ENCODE measurements at regions not wholly inside any gene's neighbourhood (a gene's known extent, or its start where the extent isn't known, plus 50 kb on each side); places are given as distances from the start of the nearest gene placed in this dataset.
"Not testable (repeated sequence)": the region's sequence is repeated elsewhere in the genome, so short reads cannot be mapped to it uniquely, and the experiment has no call there.

DNA sequence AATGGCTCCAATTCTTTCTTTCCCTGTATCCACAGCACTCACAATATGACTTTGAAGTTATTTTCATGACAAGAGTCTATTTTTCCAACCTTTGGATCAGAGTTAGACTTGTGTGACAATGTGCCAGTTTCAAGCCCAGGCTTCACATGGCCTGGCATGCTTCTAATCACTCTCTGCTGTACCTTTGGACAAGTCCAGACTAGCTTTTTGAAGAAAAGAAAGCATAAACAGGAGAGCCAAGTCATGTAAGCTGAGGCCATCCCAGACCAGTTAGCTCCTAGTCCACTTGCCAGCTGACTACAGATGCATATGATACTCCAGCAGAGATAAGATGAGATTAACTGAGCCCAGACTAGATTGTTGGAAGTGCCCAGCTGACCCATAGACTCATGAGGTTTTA is 513.6 kb upstream of the C9orf72 start:
- FAIRE-seq (no peak), DNase-seq (ENCODE audit: low spot score) (no peak)

DNA sequence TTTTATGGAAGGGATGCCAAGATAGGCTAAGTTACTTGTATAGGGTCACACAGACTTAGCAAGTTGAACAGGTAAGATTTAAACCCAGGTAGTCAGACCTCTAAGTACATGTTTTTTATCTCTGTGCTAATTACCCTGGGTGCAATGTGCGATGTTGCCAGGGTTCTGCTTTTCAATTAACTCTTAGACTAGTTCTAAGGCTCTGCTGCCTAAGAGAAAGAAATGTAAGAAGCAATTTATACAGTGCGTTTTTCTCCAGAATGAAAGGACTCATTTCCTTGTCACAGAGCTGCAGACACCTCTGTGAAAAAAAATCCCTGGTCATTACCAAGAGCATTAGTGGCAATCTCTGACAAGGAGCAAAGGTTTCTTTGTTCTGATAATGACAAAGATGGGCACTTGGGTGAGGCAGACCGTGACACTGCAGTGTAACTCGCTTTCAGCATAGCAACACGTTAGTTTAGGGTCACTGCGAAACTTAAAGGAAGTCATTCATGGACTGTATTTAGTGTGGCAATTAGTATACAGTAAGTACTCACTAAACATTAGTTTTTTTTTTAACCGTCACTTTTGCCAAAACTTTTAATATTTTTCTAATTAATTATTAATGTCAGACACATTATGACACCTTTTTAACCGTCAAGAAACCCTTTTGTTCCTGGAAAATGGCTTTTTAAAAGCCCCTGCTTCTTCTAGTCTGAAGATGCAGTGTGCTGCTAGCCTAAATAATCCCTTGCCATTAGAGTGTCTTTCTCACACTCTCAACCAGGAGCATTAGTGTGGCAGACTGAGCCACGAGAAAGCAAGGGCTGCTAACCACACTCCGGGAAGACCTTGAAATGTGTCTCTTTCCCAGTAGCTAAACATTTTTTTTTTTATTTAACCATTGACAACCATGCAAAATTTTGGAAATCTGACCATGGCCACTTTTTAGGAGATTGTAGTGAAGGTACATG is 520.0 kb upstream of the C9orf72 start:
- FAIRE-seq (no peak), DNase-seq (ENCODE audit: low spot score) (no peak)

DNA sequence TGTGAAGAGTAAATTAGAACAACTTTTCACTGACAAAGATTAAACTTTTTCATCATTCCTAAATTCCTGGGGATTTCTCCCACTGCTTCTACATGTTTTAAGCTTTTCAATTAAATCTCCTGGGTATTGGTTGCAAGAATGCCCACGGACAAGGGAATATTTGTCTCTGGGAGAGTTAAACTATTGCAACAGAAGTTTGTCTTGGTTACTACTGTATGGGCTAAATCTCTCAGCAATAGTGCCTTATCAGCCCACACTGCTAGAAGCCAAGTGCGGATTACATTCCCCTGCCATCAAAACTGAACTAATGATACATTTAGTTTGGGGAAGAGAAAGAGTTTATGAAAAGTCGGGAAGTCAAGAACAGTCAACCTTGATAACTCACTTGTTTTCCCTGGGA is 528.2 kb upstream of the C9orf72 start:
- DNase-seq (ENCODE audit: low spot score), result no peak
- FAIRE-seq, result no peak

DNA sequence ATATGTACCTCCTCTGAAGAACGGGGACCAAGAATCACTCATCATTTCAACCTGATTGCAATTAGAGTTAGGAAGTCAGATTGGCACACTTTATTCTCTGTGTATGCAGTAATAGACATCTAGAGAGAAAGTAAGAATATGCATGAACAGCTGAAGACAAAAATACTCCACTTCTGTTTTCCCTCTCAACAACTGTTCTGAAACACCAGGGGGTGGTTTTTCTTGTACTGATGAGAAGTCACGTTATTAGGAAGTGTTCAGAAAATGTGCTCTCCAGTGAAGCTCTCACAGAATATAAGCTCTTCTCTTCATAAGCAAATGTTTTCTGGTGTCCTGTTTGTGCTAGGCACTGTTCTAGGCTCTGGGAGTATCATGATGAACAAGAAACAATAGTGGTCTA is 531.7 kb upstream of the C9orf72 start:
- FAIRE-seq (no peak), DNase-seq (ENCODE audit: low spot score) (no peak)

DNA sequence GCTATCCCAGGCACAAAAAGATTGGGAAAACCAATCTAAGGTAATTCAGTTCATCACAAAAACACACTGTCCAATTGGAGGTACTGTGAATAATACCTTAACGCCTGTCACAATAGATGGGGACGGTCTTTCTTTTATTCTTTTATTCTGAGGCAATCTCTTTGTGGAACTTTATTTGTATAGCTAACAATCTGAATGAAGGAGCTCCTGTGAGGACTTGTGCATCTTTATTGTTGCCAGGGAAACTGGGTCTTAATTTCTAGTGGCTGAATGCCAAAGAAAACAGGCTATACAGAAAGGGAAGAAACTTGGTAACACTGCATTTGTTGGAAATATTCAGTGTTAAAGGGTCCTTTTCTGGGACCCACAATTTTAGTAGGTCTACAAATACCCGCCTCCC is 546.9 kb upstream of the C9orf72 start:
- no peak for DNase-seq (ENCODE audit: low spot score)
- FAIRE-seq, result no peak

DNA sequence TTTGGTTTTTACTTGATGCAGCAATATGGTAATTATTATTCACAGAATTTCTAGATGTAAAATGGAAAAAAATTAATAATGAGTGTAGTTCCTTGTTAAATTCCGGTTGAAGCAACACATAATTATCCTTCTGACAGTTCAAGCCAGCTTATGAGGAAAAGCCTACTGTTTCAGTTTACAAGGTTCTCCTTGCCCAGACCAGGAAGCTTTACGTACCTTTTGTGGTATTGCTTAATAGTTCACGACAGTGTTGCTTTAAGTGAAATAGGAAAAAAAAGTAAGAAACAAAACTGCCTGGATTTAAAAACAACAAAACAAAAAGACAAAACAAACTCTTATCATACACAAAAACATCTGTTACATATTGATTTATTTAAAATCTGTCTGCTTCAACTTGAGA is 547.3 kb upstream of the C9orf72 start:
- no peak for DNase-seq (ENCODE audit: low spot score)
- FAIRE-seq, result no peak

DNA sequence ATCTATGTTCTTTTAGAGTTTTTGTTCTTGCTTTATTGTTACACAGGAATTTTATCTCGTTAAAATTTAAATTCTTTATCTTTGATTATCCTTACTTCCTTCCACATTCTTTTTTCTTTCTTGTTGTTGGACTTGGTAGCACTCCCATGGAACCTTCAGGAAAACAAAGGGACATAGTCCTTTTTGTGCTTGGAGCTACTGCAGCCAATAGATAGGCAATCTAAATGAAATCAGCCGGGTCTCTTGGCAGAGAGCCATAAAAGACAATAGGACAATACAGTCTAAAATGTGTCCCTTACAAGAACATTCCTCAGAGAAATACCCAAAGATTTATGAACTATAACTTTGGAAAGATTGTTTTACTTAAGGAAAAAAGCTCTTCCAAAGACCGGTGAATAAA is 548.1 kb upstream of the C9orf72 start:
- FAIRE-seq, result no peak
- no peak for DNase-seq (ENCODE audit: low spot score)

DNA sequence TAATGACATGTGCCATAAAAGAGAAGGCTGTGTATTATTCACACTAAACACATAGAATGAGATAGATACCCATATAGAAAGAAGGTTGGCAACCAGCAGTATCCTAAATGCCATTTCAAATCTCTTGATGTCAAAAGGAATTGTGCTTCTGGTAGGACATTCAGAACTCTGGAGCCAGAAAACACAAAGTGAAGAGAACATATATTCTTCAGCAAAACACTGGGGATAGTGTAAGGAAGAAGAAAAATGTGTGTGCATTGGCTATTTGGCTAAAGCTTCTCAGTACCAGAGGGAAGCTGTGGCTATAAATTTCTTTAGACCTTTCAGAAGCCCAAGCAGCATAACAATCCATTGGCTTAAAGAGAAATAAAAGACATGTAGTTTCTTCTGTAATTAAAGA is 551.6 kb upstream of the C9orf72 start:
- FAIRE-seq, result no peak
- no peak for DNase-seq (ENCODE audit: low spot score)

DNA sequence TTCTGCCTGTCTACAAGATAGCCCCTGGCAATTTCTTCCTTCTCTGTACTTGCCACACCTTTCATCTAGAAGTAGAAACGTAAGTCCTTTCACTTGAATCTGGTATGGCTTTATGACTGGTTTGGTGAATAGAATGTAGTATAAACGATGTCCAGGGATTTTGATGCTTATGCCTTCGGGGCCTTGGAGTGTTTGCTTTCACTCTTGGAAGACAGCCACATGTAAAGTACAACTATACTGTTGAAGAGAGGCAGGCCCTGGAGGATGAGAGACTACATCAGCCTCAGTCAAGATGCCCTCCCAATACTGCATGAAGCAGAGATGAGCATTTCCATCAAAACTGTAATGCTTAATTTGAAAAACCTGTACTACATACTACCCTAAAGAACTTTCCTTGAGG is 553.8 kb upstream of the C9orf72 start:
- FAIRE-seq, result no peak
- DNase-seq (ENCODE audit: low spot score), result no peak

DNA sequence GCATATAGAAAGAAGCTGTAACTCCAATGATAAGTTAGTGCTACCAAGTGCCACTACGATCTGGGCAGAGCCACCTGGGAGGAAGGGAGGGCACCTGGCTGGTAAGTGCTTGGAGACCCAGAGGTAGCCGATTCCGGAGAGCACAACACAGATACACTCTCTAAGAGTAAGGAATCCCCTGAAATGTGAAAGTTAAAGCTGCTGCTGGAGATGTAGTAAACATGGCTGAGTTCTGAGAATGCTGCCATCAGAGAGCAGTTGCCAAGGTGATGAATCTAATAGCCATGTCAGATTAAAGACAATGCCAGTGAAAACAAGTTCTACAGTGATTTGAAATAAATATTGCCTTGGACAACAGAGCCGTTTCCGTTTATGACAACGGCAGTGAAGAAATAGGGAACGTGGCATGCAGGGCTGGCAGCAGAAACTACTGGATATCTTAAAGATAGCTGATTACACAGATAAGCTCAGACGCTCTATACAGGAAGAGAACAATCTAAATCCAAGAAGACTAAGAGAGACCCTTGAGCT is 561.2 kb upstream of the C9orf72 start:
- FAIRE-seq (no peak), DNase-seq (ENCODE audit: low spot score) (no peak)

DNA sequence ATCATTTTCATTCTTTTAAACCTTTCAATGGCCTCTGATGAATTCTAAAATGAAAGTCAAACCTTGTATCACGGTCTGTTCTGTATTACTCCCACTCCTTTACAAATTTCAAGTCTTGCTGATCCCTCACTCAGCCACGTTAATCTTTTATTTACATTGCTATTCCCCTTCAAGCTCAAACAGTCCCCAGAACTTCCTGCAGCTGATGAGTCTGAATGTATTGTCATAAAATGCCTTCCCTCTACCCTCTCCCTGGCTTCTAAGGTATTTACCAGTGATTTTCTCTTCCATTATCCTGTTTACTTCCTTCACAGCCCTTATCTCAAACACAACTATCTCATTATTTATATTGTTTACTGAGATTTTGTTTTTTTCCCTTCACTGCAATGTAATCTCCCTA is 562.3 kb upstream of the C9orf72 start:
- DNase-seq (ENCODE audit: low spot score) (no peak), FAIRE-seq (no peak)

DNA sequence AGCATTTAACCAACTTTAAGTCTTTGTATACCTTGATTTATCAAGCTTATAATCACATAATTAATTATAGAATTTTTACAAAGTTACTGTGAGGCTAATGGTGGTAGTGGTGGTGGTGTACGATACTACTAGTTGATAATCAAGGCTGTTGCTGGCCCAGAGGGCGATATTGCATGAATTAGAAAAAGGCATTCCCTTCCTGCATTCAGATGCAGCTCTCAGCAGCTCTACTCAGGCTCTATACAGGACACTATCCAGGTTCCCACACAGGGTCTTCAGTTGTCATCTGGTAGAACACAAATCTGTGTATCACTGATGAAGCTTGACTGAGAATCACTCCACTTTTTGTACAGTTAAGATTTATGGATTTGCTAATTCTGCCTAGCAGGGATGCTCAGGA is 562.8 kb upstream of the C9orf72 start:
- no peak for DNase-seq (ENCODE audit: low spot score)
- FAIRE-seq, result no peak

DNA sequence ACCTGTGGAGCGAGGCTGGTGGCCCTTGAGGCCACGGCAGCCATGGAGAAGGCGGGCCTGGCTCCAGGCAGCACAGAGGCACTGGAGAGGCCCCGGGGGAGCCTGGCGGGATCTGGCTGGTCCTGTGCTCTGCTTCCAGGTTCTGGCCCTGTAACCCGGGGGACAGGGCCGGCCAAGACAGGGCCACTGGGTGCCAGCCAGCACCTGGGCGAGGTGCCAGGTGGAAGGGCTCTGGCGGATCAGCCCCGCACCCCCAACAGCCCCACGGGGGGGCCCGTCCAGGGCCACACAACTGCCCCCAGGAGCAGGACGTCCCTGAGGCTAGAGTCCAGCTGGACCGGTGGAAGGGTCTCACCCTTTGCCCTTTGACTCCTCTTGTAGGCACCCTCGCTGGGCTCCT is 574.1 kb upstream of the C9orf72 start:
- DNase-seq (ENCODE audit: low spot score); FAIRE-seq: not testable (repeated sequence)

DNA sequence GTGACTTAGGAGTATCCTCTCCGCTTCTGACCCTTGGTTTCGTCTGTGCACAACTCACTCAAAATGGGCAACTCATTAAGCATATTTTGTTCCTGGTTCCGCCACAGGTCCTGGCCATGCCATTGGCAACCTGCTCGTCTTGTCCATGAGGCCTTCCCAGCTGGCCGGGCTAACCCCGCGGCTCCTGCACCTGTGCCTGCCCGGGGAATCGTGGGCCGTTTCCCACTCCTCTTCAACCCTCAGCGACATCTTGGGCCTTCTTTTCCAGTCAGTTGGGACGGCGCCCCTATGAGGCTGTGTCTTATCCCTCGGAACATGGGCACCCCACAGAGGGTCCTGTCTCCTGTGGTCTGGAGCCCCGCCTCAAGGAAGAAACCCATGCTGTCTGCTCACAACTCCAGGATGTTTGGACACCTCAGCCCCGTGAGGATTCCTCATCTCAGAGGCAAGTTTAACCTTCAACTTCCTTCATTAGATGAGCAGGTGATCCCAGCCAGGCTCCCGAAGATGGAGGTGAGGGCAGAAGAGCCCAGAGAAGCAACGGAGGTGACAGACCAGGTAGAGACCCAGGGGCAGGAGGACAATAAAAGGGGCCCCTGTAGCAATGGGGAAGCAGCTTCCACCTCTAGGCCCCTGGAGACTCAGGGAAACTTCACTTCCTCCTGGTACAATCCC is 574.8 kb upstream of the C9orf72 start:
- not testable (repeated sequence) for FAIRE-seq; DNase-seq (ENCODE audit: low spot score)

DNA sequence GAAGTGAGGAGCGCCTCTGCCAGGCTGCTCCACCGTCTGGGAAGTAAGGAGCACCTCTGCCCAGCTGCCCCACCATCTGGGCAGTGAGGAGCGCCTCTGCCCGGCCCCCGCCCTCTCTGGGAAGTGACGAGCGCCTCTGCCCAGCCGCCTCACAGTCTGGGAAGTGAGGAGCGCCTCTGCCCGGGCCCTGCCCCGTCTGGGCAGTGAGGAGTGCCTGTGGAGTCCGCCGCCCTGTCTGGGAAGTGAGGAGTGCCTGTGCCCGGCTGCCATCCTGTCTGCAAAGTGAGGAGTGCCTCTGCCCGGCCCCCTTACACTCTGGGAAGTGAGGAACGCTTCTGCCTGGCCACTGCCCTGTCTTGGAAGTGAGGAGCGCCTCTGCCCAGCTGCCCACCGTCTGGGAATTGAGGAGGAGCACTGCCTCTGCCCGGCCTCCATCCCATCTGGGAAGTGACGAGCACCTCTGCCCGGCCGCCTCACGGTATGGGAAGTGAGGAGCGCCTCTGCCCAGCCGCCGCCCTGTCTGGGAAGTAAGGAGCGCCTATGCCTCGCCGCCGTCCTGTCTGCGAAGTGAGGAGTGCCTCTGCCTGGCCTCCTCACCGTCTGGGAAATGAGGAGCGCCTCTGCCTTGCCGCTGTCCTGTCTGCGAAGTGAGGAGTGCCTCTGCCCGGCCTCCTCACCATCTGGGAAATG is 576.2 kb upstream of the C9orf72 start:
- DNase-seq (ENCODE audit: low spot score); FAIRE-seq: not testable (repeated sequence)

DNA sequence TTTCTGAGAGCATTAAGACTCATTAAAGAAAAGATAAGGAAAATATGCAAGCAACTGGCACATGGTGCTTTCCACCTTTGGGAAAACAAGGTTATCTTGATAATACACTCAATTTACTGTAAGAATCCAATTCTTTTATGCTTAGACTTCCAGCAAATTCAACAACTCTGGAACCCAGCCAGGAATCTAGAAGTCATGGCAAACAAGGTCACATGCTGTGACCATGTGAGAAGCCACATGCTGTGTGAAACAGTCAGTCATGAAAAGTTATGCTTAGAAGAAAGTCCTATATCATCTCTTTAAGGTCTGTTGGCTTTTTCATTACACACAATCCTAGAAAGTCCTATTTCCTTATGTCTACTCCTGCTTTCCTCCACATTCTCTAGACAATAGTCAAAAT is 581.8 kb upstream of the C9orf72 start:
- DNase-seq (ENCODE audit: low spot score) (no peak), FAIRE-seq (no peak)

DNA sequence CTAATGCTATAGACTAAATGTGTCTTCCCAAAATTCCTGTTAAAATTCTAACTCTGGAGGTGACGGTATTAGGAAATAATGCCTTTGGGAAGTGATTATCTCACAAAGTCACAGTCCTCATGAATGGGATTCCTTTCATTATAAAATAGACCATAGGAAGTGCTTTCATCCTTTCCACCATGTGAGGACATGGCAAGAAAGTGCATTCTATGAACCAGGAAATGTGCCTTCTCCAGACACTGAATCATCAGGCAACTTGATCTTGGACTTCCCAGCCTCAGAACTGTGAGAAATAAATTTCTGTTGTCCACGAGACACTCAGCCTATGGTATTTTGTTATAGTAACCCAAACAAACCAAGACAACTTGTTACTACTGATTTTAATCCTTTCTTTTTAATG is 582.4 kb upstream of the C9orf72 start:
- FAIRE-seq, result no peak
- no peak for DNase-seq (ENCODE audit: low spot score)

DNA sequence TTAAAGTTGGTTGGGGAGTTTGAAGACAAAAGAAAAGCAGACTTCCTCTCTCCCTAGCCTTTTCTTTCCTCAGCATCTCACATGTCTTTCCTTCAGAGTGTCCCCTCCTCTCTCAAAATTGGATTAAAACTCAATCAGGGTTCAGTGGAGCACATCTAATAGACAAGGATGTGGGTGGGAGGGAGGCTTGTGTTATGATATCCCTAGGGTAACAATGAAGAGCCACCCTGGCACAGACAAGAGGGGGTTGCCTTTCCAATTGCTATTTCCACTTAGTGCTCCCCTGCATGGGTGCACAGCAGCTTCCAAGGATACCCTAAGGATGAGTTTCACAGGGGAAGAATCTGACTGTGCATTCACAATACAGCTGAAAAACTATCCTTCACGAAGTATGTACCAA is 585.2 kb upstream of the C9orf72 start:
- DNase-seq (ENCODE audit: low spot score) (no peak), FAIRE-seq (no peak)

DNA sequence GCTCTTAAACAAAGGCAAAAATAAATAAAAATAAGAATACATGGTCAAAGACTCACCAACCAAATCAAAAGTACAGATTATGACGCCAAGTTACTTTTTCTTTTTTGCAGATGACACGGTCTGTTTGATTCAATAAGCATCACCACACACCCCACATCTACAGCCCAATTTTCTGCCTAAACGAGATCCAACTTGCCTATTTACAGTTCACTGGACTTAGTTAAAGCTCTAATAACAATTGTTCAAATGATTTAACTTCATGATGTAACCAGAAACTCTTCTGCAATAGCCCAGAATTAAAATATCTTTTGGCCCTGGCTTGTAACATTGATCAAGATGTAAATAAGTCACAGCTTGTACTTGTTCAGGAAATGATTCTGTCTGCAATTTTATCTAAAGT is 590.3 kb upstream of the C9orf72 start:
- DNase-seq (ENCODE audit: low spot score) (no peak), FAIRE-seq (no peak)

DNA sequence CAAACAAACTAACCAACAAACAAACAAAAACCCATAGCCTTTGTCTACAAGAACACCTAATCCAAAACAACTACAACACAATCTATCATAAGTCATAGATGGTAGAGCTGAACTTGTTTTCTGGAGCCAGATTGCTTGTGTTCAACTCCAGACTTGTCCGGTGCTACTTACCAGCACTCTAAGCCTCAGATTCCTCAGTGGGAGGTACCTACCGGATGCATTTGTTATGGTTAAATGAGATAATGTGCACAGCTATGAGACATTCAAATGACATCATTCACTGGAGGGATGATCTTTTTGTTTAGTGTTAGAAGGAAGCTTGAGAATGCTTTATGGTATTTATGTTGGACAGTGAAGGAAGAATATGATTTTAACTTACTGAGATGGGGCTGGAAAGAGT is 592.9 kb upstream of the C9orf72 start:
- DNase-seq (ENCODE audit: low spot score) (no peak), FAIRE-seq (no peak)

DNA sequence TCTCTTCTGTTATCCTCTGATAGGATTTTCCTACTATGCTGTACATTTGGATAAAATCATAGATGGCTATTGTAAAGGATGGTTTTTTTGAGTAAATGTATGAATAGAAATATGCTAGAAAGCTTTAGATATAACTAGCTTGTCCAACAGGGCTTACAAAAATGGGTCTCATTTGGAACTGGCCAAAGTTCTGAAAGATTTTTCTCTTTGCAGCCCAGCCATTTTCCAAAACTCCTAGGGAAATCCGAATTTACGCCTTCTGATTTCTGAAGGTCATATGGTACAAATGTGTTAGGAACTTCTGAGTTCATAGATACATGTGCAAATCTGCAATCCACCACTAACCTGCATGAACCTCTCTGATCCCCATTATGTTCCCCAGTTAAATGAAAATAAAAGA is 603.9 kb upstream of the C9orf72 start:
- DNase-seq (ENCODE audit: low spot score), result no peak
- FAIRE-seq, result no peak

DNA sequence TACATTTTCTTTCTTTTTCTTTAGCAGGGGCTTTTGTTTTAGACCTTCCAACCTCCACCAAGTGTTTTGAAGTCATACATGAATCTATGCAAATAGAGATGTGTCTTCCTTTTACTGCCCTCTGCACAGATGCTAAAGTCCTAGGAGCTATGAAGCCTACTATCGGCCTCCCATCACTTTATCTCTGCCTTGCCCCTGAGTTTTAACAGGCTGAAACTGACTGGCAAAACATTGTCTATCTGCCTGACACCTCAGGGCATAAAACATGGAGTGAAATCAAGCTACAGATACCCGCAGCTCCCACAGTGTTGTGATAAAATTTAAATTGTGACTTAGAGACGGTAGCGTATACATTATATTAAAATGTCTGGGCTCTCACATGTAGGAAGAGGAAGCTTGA is 604.6 kb upstream of the C9orf72 start:
- FAIRE-seq (no peak), DNase-seq (ENCODE audit: low spot score) (no peak)

All from RCC 7860 (cell line).